ENCODE measurements at regions not wholly inside any gene's neighbourhood (a gene's known extent, or its start where the extent isn't known, plus 50 kb on each side); places are given as distances from the start of the nearest gene placed in this dataset.

GRCh38 chr16:63050391-63050790 is 1014.2 kb upstream of the CDH8 start:
- TF ChIP-seq POLR2A (IDR thresholded peaks at IDR 0.05) (no peak), CTCF (IDR thresholded peaks at IDR 0.05) (no peak)
